H9 (cell line): ENCODE measurements at regions not wholly inside any gene's neighbourhood (a gene's known extent, or its start where the extent isn't known, plus 50 kb on each side); places are given as distances from the start of the nearest gene placed in this dataset.

Experiments
- DNase-seq: peaks from one replicate; pipeline ENCODE4 v3.0.0-alpha.2; 2017
- H2AFZ ChIP-seq: one replicate; pipeline ENCODE4 v1.6.1; 2013; ENCODE audit warnings: mild to moderate bottlenecking, low read length, control low read depth, moderate library complexity
- H2AK5ac ChIP-seq: 2 replicates; pipeline ENCODE4 v1.6.1; 2013; ENCODE audit warnings: low read length, control low read depth, mixed read lengths; ENCODE audit not compliant: insufficient read length
- H2BK120ac ChIP-seq: one replicate; pipeline ENCODE4 v1.6.1; 2013; ENCODE audit warnings: low read depth, mild to moderate bottlenecking, low read length, control low read depth, inconsistent platforms; ENCODE audit not compliant: poor library complexity, severe bottlenecking
- H2BK12ac ChIP-seq: 2 replicates; pipeline ENCODE4 v1.6.1; 2013; ENCODE audit warnings: low read length, control low read depth, mixed read lengths, low read depth; ENCODE audit not compliant: insufficient read length
- H2BK15ac ChIP-seq: 2 replicates; pipeline ENCODE4 v1.6.1; 2013; ENCODE audit warnings: low read depth, low read length, control low read depth
- H2BK20ac ChIP-seq: one replicate; pipeline ENCODE4 v1.6.1; 2013; ENCODE audit warnings: low read depth, mild to moderate bottlenecking, low read length, control low read depth, inconsistent platforms; ENCODE audit not compliant: poor library complexity, severe bottlenecking
- H2BK5ac ChIP-seq: 2 replicates; pipeline ENCODE4 v1.6.1; 2013; ENCODE audit warnings: low read length, control low read depth, mixed read lengths; ENCODE audit not compliant: insufficient read length
- H3K14ac ChIP-seq: 2 replicates; pipeline ENCODE4 v1.6.1; 2013; ENCODE audit warnings: low read length, control low read depth; ENCODE audit not compliant: insufficient read depth
- H3K18ac ChIP-seq: 2 replicates; pipeline ENCODE4 v1.6.1; 2013; ENCODE audit warnings: low read depth, mild to moderate bottlenecking, mixed read lengths, low read length, control low read depth; ENCODE audit not compliant: insufficient read length
- H3K23ac ChIP-seq: 2 replicates; pipeline ENCODE4 v1.6.1; 2013; ENCODE audit warnings: low read length, control low read depth, mixed read lengths, low read depth; ENCODE audit not compliant: insufficient read length
- H3K23me2 ChIP-seq: 2 replicates; pipeline ENCODE4 v1.6.1; 2013; ENCODE audit warnings: low read depth, mild to moderate bottlenecking, mixed read lengths, low read length, control low read depth; ENCODE audit not compliant: insufficient read length, poor library complexity, severe bottlenecking
- H3K27ac ChIP-seq: 2 replicates; pipeline ENCODE4 v1.5.1; 2013; ENCODE audit warnings: low read length, control low read depth, mixed read lengths, low read depth; ENCODE audit not compliant: insufficient read length
- H3K27me3 ChIP-seq: 2 replicates; pipeline ENCODE4 v1.6.1; 2013; ENCODE audit warnings: low read length, control low read depth, inconsistent platforms; ENCODE audit not compliant: insufficient read depth
- H3K4ac ChIP-seq: 2 replicates; pipeline ENCODE4 v1.6.1; 2013; ENCODE audit warnings: low read depth, mild to moderate bottlenecking, control low read depth, inconsistent platforms, low read length, moderate library complexity
- H3K4me1 ChIP-seq: 2 replicates; pipeline ENCODE4 v1.6.1; 2013; ENCODE audit warnings: low read length, control low read depth, inconsistent platforms; ENCODE audit not compliant: insufficient read depth
- H3K4me2 ChIP-seq: 2 replicates; pipeline ENCODE4 v1.6.1; 2013; ENCODE audit warnings: low read length, control low read depth, mixed read lengths; ENCODE audit not compliant: insufficient read length, insufficient read depth
- H3K56ac ChIP-seq: 2 replicates; pipeline ENCODE4 v1.6.1; 2013; ENCODE audit warnings: low read depth, mild to moderate bottlenecking, mixed read lengths, low read length, control low read depth; ENCODE audit not compliant: insufficient read length
- H3K79me1 ChIP-seq: 2 replicates; pipeline ENCODE4 v1.6.1; 2013; ENCODE audit warnings: low read depth, mild to moderate bottlenecking, moderate library complexity, low read length, control low read depth, inconsistent platforms; ENCODE audit not compliant: insufficient read depth, poor library complexity, severe bottlenecking
- H3K79me2 ChIP-seq: 2 replicates; pipeline ENCODE4 v1.6.1; 2013; ENCODE audit warnings: low read length, control low read depth, inconsistent platforms; ENCODE audit not compliant: insufficient read depth
- H3K9ac ChIP-seq: 2 replicates; pipeline ENCODE4 v1.6.1; 2013; ENCODE audit warnings: low read length, control low read depth, mixed read lengths; ENCODE audit not compliant: insufficient read length; ENCODE audit errors: extremely low read depth
- H3K9me3 ChIP-seq: one replicate; pipeline ENCODE4 v1.6.1; 2013; ENCODE audit warnings: low read depth, low read length, inconsistent platforms; ENCODE audit not compliant: control insufficient read depth
- H3T11ph ChIP-seq: one replicate; pipeline ENCODE4 v1.6.1; 2013; ENCODE audit warnings: mild to moderate bottlenecking, low read length, control low read depth, inconsistent platforms
- H4K20me1 ChIP-seq: one replicate; pipeline ENCODE4 v1.6.1; 2013; ENCODE audit not compliant: control insufficient read depth, insufficient read length, insufficient read depth
- H4K5ac ChIP-seq: 2 replicates; pipeline ENCODE4 v1.6.1; 2013; ENCODE audit warnings: low read depth, mild to moderate bottlenecking, mixed read lengths, low read length, control low read depth; ENCODE audit not compliant: insufficient read length
- H4K8ac ChIP-seq: replicated peaks from 2 replicates; pipeline ENCODE4 v1.6.1; 2013; ENCODE audit warnings: low read length, control low read depth, mixed read lengths, low read depth; ENCODE audit not compliant: insufficient read length
- H4K91ac ChIP-seq: 2 replicates; pipeline ENCODE4 v1.6.1; 2013; ENCODE audit warnings: low read depth, mild to moderate bottlenecking, moderate library complexity, mixed read lengths, low read length, control low read depth; ENCODE audit not compliant: insufficient read length
- H3K27ac Mint-ChIP-seq, 3 experiments: 2 replicates in 2 of 3; 3 replicates in 1 of 3; pipeline ENCODE4 v1.8.0; 2020 to 2021; ENCODE audit warnings: mixed read lengths in 3 of 3, mild to moderate bottlenecking in 1 of 3, moderate library complexity in 1 of 3
- H3K27me3 Mint-ChIP-seq: 2 replicates; pipeline ENCODE4 v1.8.0; 2021; ENCODE audit warnings: low read depth, mild to moderate bottlenecking, moderate library complexity, mixed read lengths
- H3K36me3 Mint-ChIP-seq, 3 experiments: 2 replicates in 2 of 3; 3 replicates in 1 of 3; pipeline ENCODE4 v1.8.0; 2020 to 2021; ENCODE audit warnings: low read depth in 3 of 3, mixed read lengths in 3 of 3; ENCODE audit not compliant: insufficient read depth in 1 of 3
- H3K4me1 Mint-ChIP-seq, 2 experiments: 2 replicates each; pipeline ENCODE4 v1.8.0; 2020; ENCODE audit warnings: mixed read lengths in 2 of 2
- H3K4me3 Mint-ChIP-seq, 2 experiments: 2 replicates in 1 of 2; 3 replicates in 1 of 2; pipeline ENCODE4 v1.8.0; 2020 to 2021; ENCODE audit warnings: mild to moderate bottlenecking in 2 of 2, mixed read lengths in 2 of 2, moderate library complexity in 1 of 2
- H3K9me3 Mint-ChIP-seq, 2 experiments: 2 replicates in 1 of 2; 3 replicates in 1 of 2; pipeline ENCODE4 v1.8.0; 2020; ENCODE audit warnings: mild to moderate bottlenecking in 2 of 2, mixed read lengths in 2 of 2, moderate library complexity in 1 of 2
- CTCF ChIP-seq: fragments of 200-600 bp; sonication (generic); conservative IDR thresholded peaks from 3 replicates; pipeline ENCODE4 v1.8.0; 2021; ENCODE audit warnings: antibody characterized with exemption, mild to moderate bottlenecking
- WGBS: extraction: QIAGEN DNeasy Blood & Tissue Kit; methylation state at CpG from one replicate; pipeline ENCODE4 v1.1.7; 2013; ENCODE audit warnings: missing lambda C conversion rate, low lambda C conversion rate, mixed read lengths; ENCODE audit not compliant: insufficient read length; ENCODE audit errors: extremely low coverage; 5-methylcytosine and 5-hydroxymethylcytosine counted together

DNA sequence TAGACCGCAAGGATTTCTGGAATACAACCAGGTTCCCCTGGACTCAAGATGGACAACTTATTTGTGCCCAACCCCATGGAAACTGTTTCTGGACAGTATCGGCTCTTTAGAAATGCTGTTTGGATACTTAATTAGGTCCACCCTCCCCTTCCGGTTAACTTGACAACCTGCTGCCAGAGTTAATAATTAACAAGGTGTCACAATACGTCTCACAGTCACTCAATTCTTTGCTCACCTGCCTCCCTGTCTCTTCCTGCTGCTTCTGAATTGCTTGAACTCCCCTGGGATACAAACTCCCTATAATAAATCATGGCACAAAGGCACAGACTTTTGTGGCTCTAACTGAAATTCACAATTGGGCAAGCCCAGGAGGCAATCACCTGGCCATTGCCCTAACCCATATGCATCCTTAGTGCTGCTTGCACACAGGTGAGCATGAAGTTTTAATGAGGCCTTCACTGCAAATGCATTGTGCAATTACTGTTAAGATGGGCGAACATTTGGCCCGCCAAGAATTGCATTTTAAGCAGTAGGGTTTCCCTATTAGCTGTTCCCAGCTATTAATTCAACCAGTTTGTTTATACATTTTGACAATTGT is 504.4 kb upstream of the NOX3 start:
- no peak overlapping the region for H3K4ac ChIP-seq
- H3K18ac ChIP-seq: no peak overlapping the region
- no peak for TF ChIP-seq CTCF
- H3K79me1 ChIP-seq: no peaks in the 10 kb centered on the region
- DNase-seq: no peak
- Mint-ChIP-seq H3K4me1 (peaks cover 33 to 34% of the 10 kb centered on the region in 2 experiments), H3K4me3 (no peak overlapping the region), H3K27ac (no peak overlapping the region), H3K9me3 (no peaks in the 10 kb centered on the region), H3K27me3 (no peaks in the 10 kb centered on the region), H3K36me3 (peaks cover 2 to 6% (median 4%) of the 10 kb centered on the region in 3 experiments; a peak in 2 of 7 replicates)
- no peak overlapping the region for H3K14ac ChIP-seq
- H3K4me2 ChIP-seq: no peak overlapping the region
- no peak overlapping the region for H3K9ac ChIP-seq
- H2BK120ac ChIP-seq: no peak overlapping the region
- H3K27me3 ChIP-seq: no peaks in the 10 kb centered on the region
- no peak overlapping the region for H2BK5ac ChIP-seq
- no peak overlapping the region for H2BK20ac ChIP-seq
- no peak overlapping the region for H3K23ac ChIP-seq
- H3K23me2 ChIP-seq: no peaks in the 10 kb centered on the region
- no peak overlapping the region for H3K27ac ChIP-seq
- no peak overlapping the region for H4K91ac ChIP-seq
- no peak overlapping the region for H4K5ac ChIP-seq
- WGBS: no CpG with 5 or more reads among the region's 6 CpGs
- no peak overlapping the region for H2AFZ ChIP-seq
- no peak overlapping the region for H2BK15ac ChIP-seq
- no peak overlapping the region for H3K56ac ChIP-seq
- H2AK5ac ChIP-seq: no peak overlapping the region
- H4K20me1 ChIP-seq: no peaks in the 10 kb centered on the region
- H3T11ph ChIP-seq: no peak overlapping the region
- no peak overlapping the region for H2BK12ac ChIP-seq
- no peaks in the 10 kb centered on the region for H3K9me3 ChIP-seq
- H3K79me2 ChIP-seq: no peaks in the 10 kb centered on the region
- no peaks in the 10 kb centered on the region for H3K4me1 ChIP-seq
- no peak overlapping the region for H4K8ac ChIP-seq
